ENCODE measurements at regions not wholly inside any gene's neighbourhood (a gene's known extent, or its start where the extent isn't known, plus 50 kb on each side); places are given as distances from the start of the nearest gene placed in this dataset.

- H3K27me3 ChIP-seq (replicated peaks in 1 of 4; ENCODE audit: control extremely low read depth in 1 of 4, control insufficient read depth in 3 of 4, insufficient read depth in 4 of 4, low read length in 3 of 4), result no peaks in the 10 kb centered on the region
- no peaks in the 10 kb centered on the region for H4K20me1 ChIP-seq (ENCODE audit: control insufficient read depth, insufficient read depth, low read length, poor library complexity, severe bottlenecking)
- H3K4me1 ChIP-seq (ENCODE audit: control insufficient read depth in 2 of 2, insufficient read depth in 2 of 2, low read length in 2 of 2), result no peaks in the 10 kb centered on the region
- no peak overlapping the region for H3K4me2 ChIP-seq (replicated peaks; ENCODE audit: low read depth, low read length, poor library complexity, severe bottlenecking)
- H3K27ac ChIP-seq (ENCODE audit: low read length in 2 of 2), result no peak overlapping the region
- ChIA-PET POLR2A (no interaction called here), CTCF (no interaction called here)
- no peak overlapping the region for H2AFZ ChIP-seq (ENCODE audit: insufficient read depth, low read depth, low read length, poor library complexity, severe bottlenecking)
- WGBS (ENCODE audit: insufficient coverage), result no CpG with 5 or more reads among the region's 1 CpG
- TF ChIP-seq CTCF (IDR thresholded peaks at IDR 0.05) (no peak), EZH2 (IDR thresholded peaks at IDR 0.05; ENCODE audit: borderline replicate concordance, insufficient read depth, low read depth, low read length, poor library complexity, severe bottlenecking) (no peak)
- no peak overlapping the region for H3K4me3 Mint-ChIP-seq
- H3K9ac ChIP-seq (ENCODE audit: low read length), result no peak overlapping the region
- no peaks in the 10 kb centered on the region for H3K4me1 Mint-ChIP-seq
- H3K27ac Mint-ChIP-seq, result no peak overlapping the region
- H3K9me3 ChIP-seq (ENCODE audit: control extremely low read depth in 1 of 3, control insufficient read depth in 2 of 3, insufficient read depth in 1 of 3, low read length in 2 of 3), result no peaks in the 10 kb centered on the region
- peaks cover 4% of the 10 kb centered on the region for H3K27me3 Mint-ChIP-seq
- no peak for ATAC-seq (ENCODE audit: low read depth)
- intact Hi-C loops (cut with micrococcal nuclease), result no loop called here
- no peaks in the 10 kb centered on the region for H3K79me2 ChIP-seq (ENCODE audit: control insufficient read depth, insufficient read depth, low read length)
- no peak overlapping the region for H3K4me3 ChIP-seq (ENCODE audit: control extremely low read depth in 1 of 5, extremely low read depth in 1 of 5, insufficient read depth in 1 of 5, low read depth in 2 of 5, low read length in 4 of 5)
- H3K36me3 ChIP-seq (replicated peaks in 1 of 2; ENCODE audit: control extremely low read depth in 1 of 2, control insufficient read depth in 1 of 2, extremely low read depth in 1 of 2, insufficient read depth in 2 of 2, low read length in 1 of 2), result no peaks in the 10 kb centered on the region
- DNase-seq, result no peak
- H3K9me3 Mint-ChIP-seq (ENCODE audit: insufficient read depth), result no peaks in the 10 kb centered on the region
Measured at GRCh38 chrX:134137341-134137740, 99.6 kb upstream of the CCDC160 start.

GRCh38 chrX:134139090-134139489 lies 97.9 kb upstream of the CCDC160 start:
- no peak overlapping the region for H3K4me3 Mint-ChIP-seq
- H3K4me1 Mint-ChIP-seq, result no peaks in the 10 kb centered on the region
- CTCF ChIA-PET, result no interaction called here
- Histone ChIP-seq H2AFZ (ENCODE audit: insufficient read depth, low read depth, low read length, poor library complexity, severe bottlenecking) (no peak overlapping the region), H3K9ac (ENCODE audit: low read length) (no peak overlapping the region), H3K4me1 (ENCODE audit: control insufficient read depth in 2 of 2, insufficient read depth in 2 of 2, low read length in 2 of 2) (no peaks in the 10 kb centered on the region), H3K79me2 (ENCODE audit: control insufficient read depth, insufficient read depth, low read length) (no peaks in the 10 kb centered on the region), H3K27ac (ENCODE audit: low read length in 2 of 2) (no peak overlapping the region), H3K36me3 (replicated peaks in 1 of 2; ENCODE audit: control extremely low read depth in 1 of 2, control insufficient read depth in 1 of 2, extremely low read depth in 1 of 2, insufficient read depth in 2 of 2, low read length in 1 of 2) (no peaks in the 10 kb centered on the region), H3K4me3 (ENCODE audit: control extremely low read depth in 1 of 5, extremely low read depth in 1 of 5, insufficient read depth in 1 of 5, low read depth in 2 of 5, low read length in 4 of 5) (no peak overlapping the region), H3K9me3 (ENCODE audit: control extremely low read depth in 1 of 3, control insufficient read depth in 2 of 3, insufficient read depth in 1 of 3, low read length in 2 of 3) (no peaks in the 10 kb centered on the region), H3K4me2 (replicated peaks; ENCODE audit: low read depth, low read length, poor library complexity, severe bottlenecking) (no peak overlapping the region), H3K27me3 (replicated peaks in 1 of 4; ENCODE audit: control extremely low read depth in 1 of 4, control insufficient read depth in 3 of 4, insufficient read depth in 4 of 4, low read length in 3 of 4) (no peaks in the 10 kb centered on the region), H4K20me1 (ENCODE audit: control insufficient read depth, insufficient read depth, low read length, poor library complexity, severe bottlenecking) (no peaks in the 10 kb centered on the region)
- no peaks in the 10 kb centered on the region for H3K9me3 Mint-ChIP-seq (ENCODE audit: insufficient read depth)
- DNase-seq (no peak), ATAC-seq (ENCODE audit: low read depth) (no peak)
- H3K27ac Mint-ChIP-seq, result no peak overlapping the region
- peaks cover 4% of the 10 kb centered on the region for H3K27me3 Mint-ChIP-seq
- POLR2A ChIA-PET, result no interaction called here
- intact Hi-C loops (cut with micrococcal nuclease), result no loop called here
- WGBS (ENCODE audit: insufficient coverage), result no CpG with 5 or more reads among the region's 3 CpGs
- TF ChIP-seq EZH2 (IDR thresholded peaks at IDR 0.05; ENCODE audit: borderline replicate concordance, insufficient read depth, low read depth, low read length, poor library complexity, severe bottlenecking) (no peak), CTCF (IDR thresholded peaks at IDR 0.05) (no peak)
